Tibial artery (tissue), 4 donors: ENCODE measurements at regions not wholly inside any gene's neighbourhood (a gene's known extent, or its start where the extent isn't known, plus 50 kb on each side); places are given as distances from the start of the nearest gene placed in this dataset.

Experiments
- DNase-seq, 2 donors: peaks; one replicate each; pipeline ENCODE4 v3.0.0-alpha.2; 2019
- H3K27ac ChIP-seq, 2 donors: fragments of 200-600 bp; sonication (generic) in 1 of 2; 1 replicate in 1 of 2; 2 replicates in 1 of 2; pipeline ENCODE4 v1.5.1; 2018 to 2019; ENCODE audit warnings: mild to moderate bottlenecking in 1 of 2
- H3K27me3 ChIP-seq, 2 donors: fragments of 200-600 bp; sonication (generic) in 1 of 2; one replicate each; pipeline versions ENCODE4 v1.5.1 to v1.6.0; 2016 to 2019
- H3K36me3 ChIP-seq, 3 donors: fragments of 200-600 bp; sonication (generic) in 2 of 3; one replicate each; pipeline ENCODE4 v1.5.1; 2016 to 2019; ENCODE audit warnings: mild to moderate bottlenecking in 2 of 3
- H3K4me1 ChIP-seq, 4 donors: fragments of 200-600 bp; sonication (generic) in 2 of 4; 1 replicate in 3 of 4; 2 replicates in 1 of 4; pipeline ENCODE4 v1.5.1; 2016 to 2019
- H3K4me3 ChIP-seq, 2 donors: fragments of 200-600 bp; sonication (generic) in 1 of 2; 1 replicate in 1 of 2; 2 replicates in 1 of 2; pipeline ENCODE4 v1.5.1; 2018 to 2019; ENCODE audit warnings: mild to moderate bottlenecking in 2 of 2
- H3K9me3 ChIP-seq, 3 donors: fragments of 200-600 bp; sonication (generic) in 1 of 3; one replicate each; pipeline ENCODE4 v1.5.1; 2016 to 2019
- CTCF ChIP-seq, 2 experiments: fragments of 200-600 bp in 1 of 2; fragments of 450-650 bp in 1 of 2; IDR thresholded peaks; one replicate each; pipeline ENCODE4 v1.5.1; 2017 to 2019; ENCODE audit warnings: antibody characterized with exemption in 2 of 2, mild to moderate bottlenecking in 1 of 2, moderate library complexity in 1 of 2
- intact Hi-C: fragments of 100-400 bp; cut with DNase I; formaldehyde crosslinking; loops from one replicate; pipeline ENCODE4 v1.15.0; 2023; ENCODE audit warnings: low total_unique reads

DNA sequence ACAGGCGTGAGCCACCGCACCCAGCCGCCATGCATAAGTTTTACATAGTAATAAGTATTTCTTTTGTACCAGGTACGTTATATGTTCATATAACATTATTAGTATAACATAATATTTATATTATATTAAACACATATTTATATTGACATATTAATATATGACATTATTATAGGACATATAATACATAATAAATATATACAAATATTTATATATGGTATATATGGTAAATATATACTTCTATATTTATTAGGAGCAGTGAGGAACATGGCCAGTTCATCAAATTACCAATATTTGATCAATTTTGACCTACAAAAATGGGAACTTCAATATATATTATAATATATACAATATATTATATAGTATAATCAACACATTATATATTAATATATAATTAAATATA, 245.9 kb upstream of the FGGY start:
- no peak for TF ChIP-seq CTCF (IDR thresholded peaks at IDR 0.05)
- H3K27ac ChIP-seq, result no peak overlapping the region
- intact Hi-C loops, result no loop called here
- no peak for DNase-seq
- no peak overlapping the region for H3K4me3 ChIP-seq
- peaks cover 0 to 4% (median under 1%) of the 10 kb centered on the region in 4 donors for H3K4me1 ChIP-seq
- H3K27me3 ChIP-seq, result no peaks in the 10 kb centered on the region
- H3K9me3 ChIP-seq, result no peaks in the 10 kb centered on the region
- H3K36me3 ChIP-seq, result no peaks in the 10 kb centered on the region

DNA sequence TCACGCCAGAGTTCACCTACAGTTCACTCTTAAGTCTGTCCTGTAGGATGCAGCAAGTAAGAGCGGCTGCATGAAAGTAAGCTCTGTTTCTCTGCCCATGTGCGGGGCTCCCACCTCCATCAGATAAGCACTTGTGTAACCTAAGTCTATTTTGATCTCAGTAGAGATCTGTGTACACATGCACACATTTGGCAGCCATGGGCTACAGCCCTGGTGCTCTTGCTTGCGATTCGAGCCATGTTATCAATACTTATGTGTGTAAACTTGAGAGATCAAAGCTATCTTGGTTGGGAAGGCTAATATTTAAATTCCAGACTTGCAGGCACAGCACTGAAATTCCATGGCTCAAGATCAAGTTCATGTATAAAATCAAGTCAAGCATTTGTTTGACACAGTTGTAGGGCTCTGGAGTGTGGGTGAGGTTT, 244.7 kb upstream of the FGGY start:
- Histone ChIP-seq H3K27me3 (no peaks in the 10 kb centered on the region), H3K4me1 (peaks cover 0 to 16% (median 9%) of the 10 kb centered on the region in 4 donors), H3K36me3 (no peaks in the 10 kb centered on the region), H3K27ac (no peak overlapping the region), H3K9me3 (no peaks in the 10 kb centered on the region), H3K4me3 (no peak overlapping the region)
- DNase-seq, result no peak
- TF ChIP-seq CTCF (IDR thresholded peaks at IDR 0.05), result no peak
- intact Hi-C loops, result no loop called here

GRCh38 chr1:59054172-59054571, 242.7 kb upstream of the FGGY start:
- Histone ChIP-seq H3K27me3 (no peaks in the 10 kb centered on the region), H3K27ac (no peak overlapping the region), H3K9me3 (no peaks in the 10 kb centered on the region), H3K4me1 (peaks cover 0 to 25% (median 16%) of the 10 kb centered on the region in 4 donors), H3K4me3 (no peak overlapping the region), H3K36me3 (no peaks in the 10 kb centered on the region)
- no peak for DNase-seq
- intact Hi-C loops, result no loop called here
- TF ChIP-seq CTCF (IDR thresholded peaks at IDR 0.05), result no peak

- Histone ChIP-seq H3K4me1 (peaks cover 0 to 25% (median 16%) of the 10 kb centered on the region in 4 donors), H3K36me3 (no peaks in the 10 kb centered on the region), H3K9me3 (no peaks in the 10 kb centered on the region), H3K27me3 (no peaks in the 10 kb centered on the region), H3K27ac (peak overlapping the region; percentile 60 to 78), H3K4me3 (no peak overlapping the region)
- intact Hi-C loops, result no loop called here
- DNase-seq, result peak in 1 of 2 donors; percentile 66
- TF ChIP-seq CTCF (IDR thresholded peaks at IDR 0.05), result no peak
Measured at GRCh38 chr1:59055908-59056719, 240.8 kb upstream of the FGGY start.

DNA sequence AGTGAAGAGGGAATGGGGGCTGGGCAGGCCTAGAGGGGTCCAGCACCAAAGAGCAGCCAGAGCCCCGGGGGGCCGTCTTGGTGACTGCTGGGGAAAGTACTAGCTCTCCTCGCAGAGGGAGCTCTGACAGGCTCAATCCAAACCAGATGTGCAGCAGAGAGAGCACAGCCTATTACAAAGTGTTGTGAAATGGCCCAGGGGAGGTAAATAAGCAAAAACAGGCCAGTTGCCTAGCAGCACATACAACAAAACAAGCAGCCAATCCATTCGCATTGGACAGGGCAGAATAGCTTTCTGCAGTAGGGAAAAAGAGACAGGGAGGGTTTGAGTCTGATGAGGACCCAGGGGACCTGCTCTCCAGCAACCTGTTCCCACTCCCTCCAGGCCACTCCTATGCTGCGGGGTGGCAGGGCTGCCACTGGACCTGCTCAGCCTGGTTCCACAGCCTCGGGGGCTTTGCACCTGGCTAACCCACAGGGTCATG, 239.6 kb upstream of the FGGY start:
- intact Hi-C loops, result no loop called here

More for the DNA sequence above, 239.6 kb upstream of the FGGY start:
- H3K36me3 ChIP-seq, result no peaks in the 10 kb centered on the region
- H3K4me1 ChIP-seq, result peaks cover 0 to 32% (median 16%) of the 10 kb centered on the region in 4 donors
- peak overlapping the region; percentile 60 to 78 for H3K27ac ChIP-seq
- H3K27me3 ChIP-seq, result no peaks in the 10 kb centered on the region
- peak; percentile 86 to 89 for DNase-seq
- no peak overlapping the region for H3K4me3 ChIP-seq
- H3K9me3 ChIP-seq, result no peaks in the 10 kb centered on the region
- TF ChIP-seq CTCF (IDR thresholded peaks at IDR 0.05), result peak in 1 of 2 experiments; percentile 11
